ENCODE measurements at regions not wholly inside any gene's neighbourhood (a gene's known extent, or its start where the extent isn't known, plus 50 kb on each side); places are given as distances from the start of the nearest gene placed in this dataset.

DNA sequence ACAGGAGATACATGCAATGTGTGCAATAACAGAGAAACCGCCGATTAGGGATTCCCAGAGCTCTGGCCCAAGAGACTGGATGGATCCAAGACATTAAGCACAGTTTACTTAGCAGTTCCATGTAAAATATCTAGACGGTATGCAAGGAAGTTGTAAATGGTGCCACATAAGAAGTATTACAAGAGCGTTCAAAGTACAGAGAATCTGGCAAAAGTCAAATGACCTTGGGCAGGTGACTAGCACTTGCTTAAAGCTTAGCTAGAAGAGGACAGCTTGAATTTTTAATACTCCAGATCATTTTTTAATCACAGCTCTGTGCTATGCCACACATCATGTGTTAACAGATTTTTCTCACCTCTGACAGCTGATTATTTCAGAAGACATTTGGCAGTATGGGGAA, 72.3 kb upstream of the TNPO1 start:
- H3K27me3 ChIP-seq, result no peaks in the 10 kb centered on the region
- WGBS, result 45% methylated on average over 4 of the region's 4 CpGs
- intact Hi-C loops (cut with DNase I), result no loop called here
- H3K4me3 ChIP-seq, result no peak overlapping the region
- peaks cover 0 to 3% (median 0%) of the 10 kb centered on the region in 4 donors for H3K4me1 ChIP-seq
- no peak for DNase-seq (ENCODE audit: extremely low spot score)
- TF ChIP-seq, protein P1, sequence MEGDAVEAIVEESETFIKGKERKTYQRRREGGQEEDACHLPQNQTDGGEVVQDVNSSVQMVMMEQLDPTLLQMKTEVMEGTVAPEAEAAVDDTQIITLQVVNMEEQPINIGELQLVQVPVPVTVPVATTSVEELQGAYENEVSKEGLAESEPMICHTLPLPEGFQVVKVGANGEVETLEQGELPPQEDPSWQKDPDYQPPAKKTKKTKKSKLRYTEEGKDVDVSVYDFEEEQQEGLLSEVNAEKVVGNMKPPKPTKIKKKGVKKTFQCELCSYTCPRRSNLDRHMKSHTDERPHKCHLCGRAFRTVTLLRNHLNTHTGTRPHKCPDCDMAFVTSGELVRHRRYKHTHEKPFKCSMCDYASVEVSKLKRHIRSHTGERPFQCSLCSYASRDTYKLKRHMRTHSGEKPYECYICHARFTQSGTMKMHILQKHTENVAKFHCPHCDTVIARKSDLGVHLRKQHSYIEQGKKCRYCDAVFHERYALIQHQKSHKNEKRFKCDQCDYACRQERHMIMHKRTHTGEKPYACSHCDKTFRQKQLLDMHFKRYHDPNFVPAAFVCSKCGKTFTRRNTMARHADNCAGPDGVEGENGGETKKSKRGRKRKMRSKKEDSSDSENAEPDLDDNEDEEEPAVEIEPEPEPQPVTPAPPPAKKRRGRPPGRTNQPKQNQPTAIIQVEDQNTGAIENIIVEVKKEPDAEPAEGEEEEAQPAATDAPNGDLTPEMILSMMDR (IDR thresholded peaks at IDR 0.05), result no peak
- TF ChIP-seq POLR2A (IDR thresholded peaks at IDR 0.05; ENCODE audit: low read depth) (no peak), EP300 (IDR thresholded peaks at IDR 0.05) (no peak), POLR2AphosphoS5 (IDR thresholded peaks at IDR 0.05) (no peak)
- no peaks in the 10 kb centered on the region for H3K36me3 ChIP-seq
- H3K27ac ChIP-seq (replicated peaks in 1 of 4), result no peak overlapping the region
- H3K9me3 ChIP-seq, result no peaks in the 10 kb centered on the region

DNA sequence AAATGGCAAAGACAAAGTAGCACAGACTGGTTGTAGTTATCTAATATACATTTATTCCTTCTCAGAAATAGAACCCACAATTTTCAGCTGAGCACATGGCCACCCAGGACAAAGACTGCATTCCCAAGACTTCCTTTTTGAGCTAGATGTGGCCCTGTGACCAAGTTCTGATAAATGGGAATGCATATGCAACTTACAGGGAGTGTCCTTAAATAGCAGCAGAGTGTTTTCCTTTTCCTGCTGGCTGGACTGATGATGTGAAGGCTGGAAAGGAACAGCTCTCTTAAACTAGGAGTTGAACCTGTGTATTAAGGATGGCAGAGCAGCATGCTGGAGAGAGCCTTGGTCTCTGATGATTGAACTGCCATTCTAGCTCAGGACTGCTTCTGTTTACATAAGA, 74.7 kb upstream of the TNPO1 start:
- Histone ChIP-seq H3K9me3 (no peaks in the 10 kb centered on the region), H3K4me1 (peaks cover 0 to 3% (median 0%) of the 10 kb centered on the region in 4 donors), H3K36me3 (no peaks in the 10 kb centered on the region), H3K27me3 (no peaks in the 10 kb centered on the region), H3K4me3 (no peak overlapping the region), H3K27ac (replicated peaks in 1 of 4) (no peak overlapping the region)
- TF ChIP-seq POLR2A (IDR thresholded peaks at IDR 0.05; ENCODE audit: low read depth) (no peak), EP300 (IDR thresholded peaks at IDR 0.05) (no peak), POLR2AphosphoS5 (IDR thresholded peaks at IDR 0.05) (no peak)
- TF ChIP-seq, protein P1 (IDR thresholded peaks at IDR 0.05), result no peak
- no peak for DNase-seq (ENCODE audit: extremely low spot score)
- intact Hi-C loops (cut with DNase I), result no loop called here

DNA sequence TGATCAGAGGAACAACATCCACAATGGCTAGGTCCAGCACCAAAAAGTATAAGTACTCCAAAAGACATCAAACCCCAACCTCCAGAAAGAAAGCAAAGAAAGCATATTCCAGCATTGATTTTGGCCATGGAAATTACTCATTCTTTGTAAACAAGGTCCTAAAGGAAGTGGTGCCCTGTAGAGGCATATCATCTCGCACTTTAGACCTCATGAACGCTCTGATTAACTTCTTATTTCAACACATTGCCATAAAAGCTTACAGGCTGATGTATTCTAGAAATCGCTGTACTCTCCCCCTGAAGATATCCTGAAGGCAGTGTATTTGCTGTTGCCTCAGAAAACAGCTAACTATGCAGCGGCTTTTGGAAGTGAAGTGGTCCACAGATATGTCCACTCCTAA, 82.7 kb upstream of the TNPO1 start:
- DNase-seq (ENCODE audit: extremely low spot score), result no peak
- H3K36me3 ChIP-seq, result no peaks in the 10 kb centered on the region
- 92% methylated on average over 4 of the region's 4 CpGs for WGBS
- no peaks in the 10 kb centered on the region for H3K27me3 ChIP-seq
- no peak overlapping the region for H3K27ac ChIP-seq (replicated peaks in 1 of 4)
- intact Hi-C loops (cut with DNase I), result no loop called here
- TF ChIP-seq, protein P1 (IDR thresholded peaks at IDR 0.05), result no peak
- no peak for TF ChIP-seq EP300 (IDR thresholded peaks at IDR 0.05)
- no peak for TF ChIP-seq POLR2AphosphoS5 (IDR thresholded peaks at IDR 0.05)
- no peak for TF ChIP-seq POLR2A (IDR thresholded peaks at IDR 0.05; ENCODE audit: low read depth)
- H3K9me3 ChIP-seq, result no peaks in the 10 kb centered on the region
- no peaks in the 10 kb centered on the region for H3K4me1 ChIP-seq
- no peak overlapping the region for H3K4me3 ChIP-seq

DNA sequence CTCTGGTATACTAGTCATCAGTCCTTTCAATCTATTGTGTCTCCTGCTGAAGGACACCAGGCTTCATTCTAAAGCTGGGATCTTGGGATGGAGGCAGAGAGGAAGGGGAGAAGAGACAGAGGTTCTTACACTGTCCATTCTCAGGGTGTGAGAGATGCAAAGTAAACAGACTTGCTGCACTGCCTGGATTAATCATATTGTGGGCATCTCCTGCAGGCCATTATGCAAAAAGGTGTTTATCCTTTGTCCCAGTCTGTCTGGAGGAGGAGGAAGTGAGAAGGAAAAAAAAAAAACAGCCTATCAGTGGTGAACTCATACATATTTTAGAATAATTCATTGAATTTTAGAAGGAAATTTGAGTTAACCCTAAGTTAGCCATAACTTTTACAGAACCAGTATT, 92.9 kb upstream of the TNPO1 start:
- intact Hi-C loops (cut with DNase I), result no loop called here
- H3K4me1 ChIP-seq, result no peaks in the 10 kb centered on the region
- H3K27me3 ChIP-seq, result no peaks in the 10 kb centered on the region
- no peaks in the 10 kb centered on the region for H3K36me3 ChIP-seq
- no peak overlapping the region for H3K27ac ChIP-seq (replicated peaks in 1 of 4)
- no peak for DNase-seq (ENCODE audit: extremely low spot score)
- no peaks in the 10 kb centered on the region for H3K9me3 ChIP-seq
- TF ChIP-seq, protein P1 (IDR thresholded peaks at IDR 0.05), result no peak
- TF ChIP-seq POLR2AphosphoS5 (IDR thresholded peaks at IDR 0.05) (no peak), POLR2A (IDR thresholded peaks at IDR 0.05; ENCODE audit: low read depth) (no peak), EP300 (IDR thresholded peaks at IDR 0.05) (no peak)
- H3K4me3 ChIP-seq, result no peak overlapping the region

DNA sequence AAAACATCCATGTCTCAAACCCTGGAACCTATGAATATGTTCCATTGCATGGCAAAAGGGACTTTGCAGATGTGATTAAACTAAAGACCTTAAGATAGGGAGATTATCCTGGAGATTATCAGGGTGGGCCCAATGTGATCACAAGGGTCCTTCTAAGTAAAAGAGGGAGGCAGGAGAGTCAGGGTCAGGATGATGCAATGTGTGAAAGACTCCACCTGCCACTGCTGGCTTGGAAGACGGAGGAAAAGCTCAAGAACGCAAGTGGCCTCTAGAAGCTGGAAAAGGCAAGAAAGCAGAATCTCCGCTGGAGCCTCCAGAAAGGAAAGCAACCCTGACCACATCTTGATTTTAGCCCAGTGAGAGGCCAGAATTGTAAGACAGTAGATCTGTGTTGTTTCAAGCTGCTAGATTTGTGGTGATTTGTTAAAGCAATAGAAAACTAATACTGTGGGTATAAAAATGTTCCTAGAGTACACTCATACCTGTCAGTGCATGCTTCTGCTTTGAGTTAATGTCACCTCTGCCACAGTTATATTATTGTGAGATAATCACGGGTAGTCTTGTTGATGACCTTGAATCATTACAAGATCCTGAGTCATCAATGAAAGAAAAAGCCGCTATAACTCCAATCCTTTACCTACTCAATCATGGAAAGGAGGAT, 93.5 kb upstream of the TNPO1 start:
- TF ChIP-seq EP300 (IDR thresholded peaks at IDR 0.05) (no peak), POLR2AphosphoS5 (IDR thresholded peaks at IDR 0.05) (no peak), POLR2A (IDR thresholded peaks at IDR 0.05; ENCODE audit: low read depth) (no peak)
- TF ChIP-seq, protein P1 (IDR thresholded peaks at IDR 0.05), result no peak
- intact Hi-C loops (cut with DNase I), result no loop called here
- 87% methylated on average over 5 of the region's 5 CpGs for WGBS
- no peaks in the 10 kb centered on the region for H3K9me3 ChIP-seq
- no peak overlapping the region for H3K27ac ChIP-seq (replicated peaks in 1 of 4)
- no peak overlapping the region for H3K4me3 ChIP-seq
- H3K36me3 ChIP-seq, result no peaks in the 10 kb centered on the region
- DNase-seq (ENCODE audit: extremely low spot score), result no peak
- H3K4me1 ChIP-seq, result no peaks in the 10 kb centered on the region
- no peaks in the 10 kb centered on the region for H3K27me3 ChIP-seq

Measured in esophagus muscularis mucosa (tissue), 4 donors.